ENCODE measurements at regions not wholly inside any gene's neighbourhood (a gene's known extent, or its start where the extent isn't known, plus 50 kb on each side); places are given as distances from the start of the nearest gene placed in this dataset.

DNA sequence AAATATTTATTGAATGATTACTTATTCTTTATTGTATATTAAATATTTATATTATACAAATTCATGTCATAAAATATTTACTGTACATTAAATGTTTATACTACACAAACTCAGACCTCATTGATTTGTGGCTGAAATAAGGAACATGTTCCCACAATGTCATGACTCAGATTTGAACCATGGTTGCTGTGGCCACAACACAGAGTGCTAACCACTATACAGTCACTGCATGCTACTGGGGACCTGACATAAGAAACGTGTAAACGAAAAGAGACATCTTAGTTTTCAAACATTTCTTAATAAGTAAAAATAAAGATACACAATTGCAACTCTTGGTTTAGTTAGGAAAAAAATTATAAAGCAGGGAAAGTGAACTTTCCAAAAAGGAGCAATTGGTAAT, 99.1 kb upstream of the AGTR1 start:
- TF ChIP-seq, protein P1, sequence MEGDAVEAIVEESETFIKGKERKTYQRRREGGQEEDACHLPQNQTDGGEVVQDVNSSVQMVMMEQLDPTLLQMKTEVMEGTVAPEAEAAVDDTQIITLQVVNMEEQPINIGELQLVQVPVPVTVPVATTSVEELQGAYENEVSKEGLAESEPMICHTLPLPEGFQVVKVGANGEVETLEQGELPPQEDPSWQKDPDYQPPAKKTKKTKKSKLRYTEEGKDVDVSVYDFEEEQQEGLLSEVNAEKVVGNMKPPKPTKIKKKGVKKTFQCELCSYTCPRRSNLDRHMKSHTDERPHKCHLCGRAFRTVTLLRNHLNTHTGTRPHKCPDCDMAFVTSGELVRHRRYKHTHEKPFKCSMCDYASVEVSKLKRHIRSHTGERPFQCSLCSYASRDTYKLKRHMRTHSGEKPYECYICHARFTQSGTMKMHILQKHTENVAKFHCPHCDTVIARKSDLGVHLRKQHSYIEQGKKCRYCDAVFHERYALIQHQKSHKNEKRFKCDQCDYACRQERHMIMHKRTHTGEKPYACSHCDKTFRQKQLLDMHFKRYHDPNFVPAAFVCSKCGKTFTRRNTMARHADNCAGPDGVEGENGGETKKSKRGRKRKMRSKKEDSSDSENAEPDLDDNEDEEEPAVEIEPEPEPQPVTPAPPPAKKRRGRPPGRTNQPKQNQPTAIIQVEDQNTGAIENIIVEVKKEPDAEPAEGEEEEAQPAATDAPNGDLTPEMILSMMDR (IDR thresholded peaks at IDR 0.05), result no peak
- intact Hi-C loops (cut with DNase I, micrococcal nuclease), result no loop called here
- Mint-ChIP-seq H3K27ac (no peak overlapping the region), H3K4me3 (no peak overlapping the region), H3K27me3 (no peaks in the 10 kb centered on the region), H3K9me3 (peaks cover 4% of the 10 kb centered on the region), H3K4me1 (ENCODE audit: low read depth) (no peaks in the 10 kb centered on the region), H3K36me3 (ENCODE audit: low read depth) (no peaks in the 10 kb centered on the region)
- ChIA-PET CTCF (no interaction called here), POLR2A (no interaction called here)
- H3K4me3 ChIP-seq (ENCODE audit: low read length), result no peak overlapping the region
- no peaks in the 10 kb centered on the region for H3K4me1 ChIP-seq (ENCODE audit: insufficient read depth, low read length)
- H3K9me3 ChIP-seq (ENCODE audit: control insufficient read depth in 1 of 2, insufficient read depth in 1 of 2, low read length in 2 of 2), result no peaks in the 10 kb centered on the region
- no peak overlapping the region for H3K27ac ChIP-seq (ENCODE audit: low read depth in 1 of 2, low read length in 2 of 2)
- DNase-seq, result no peak
- H3K27me3 ChIP-seq (ENCODE audit: control insufficient read depth in 1 of 2, insufficient read depth in 2 of 2, low read length in 2 of 2), result no peaks in the 10 kb centered on the region
- no peak for ATAC-seq (ENCODE audit: poor library complexity)
- H3K36me3 ChIP-seq (ENCODE audit: insufficient read depth, low read length), result no peaks in the 10 kb centered on the region

DNA sequence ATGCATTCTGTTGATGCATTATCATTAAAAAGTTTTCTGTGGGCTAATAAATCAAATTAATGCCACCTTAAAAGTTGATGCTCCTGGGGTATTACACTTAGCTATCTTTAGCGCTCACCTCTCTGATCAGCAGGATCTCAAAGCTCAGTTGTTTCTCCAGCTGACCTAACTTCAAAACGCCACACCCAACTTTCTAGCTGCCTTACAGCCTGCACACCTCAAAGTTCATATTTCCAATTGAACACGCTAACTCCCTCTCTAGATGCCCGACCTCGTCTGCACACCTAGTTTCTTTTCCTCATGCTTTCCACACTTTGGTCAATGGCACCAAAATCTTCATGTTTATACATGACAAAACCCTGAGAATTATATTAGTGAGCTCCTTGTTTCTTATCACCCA, 98.2 kb upstream of the AGTR1 start:
- no peaks in the 10 kb centered on the region for H3K9me3 ChIP-seq (ENCODE audit: control insufficient read depth in 1 of 2, insufficient read depth in 1 of 2, low read length in 2 of 2)
- Mint-ChIP-seq H3K27me3 (no peaks in the 10 kb centered on the region), H3K4me3 (no peak overlapping the region), H3K4me1 (ENCODE audit: low read depth) (no peaks in the 10 kb centered on the region), H3K9me3 (peaks cover 4% of the 10 kb centered on the region), H3K36me3 (ENCODE audit: low read depth) (no peaks in the 10 kb centered on the region), H3K27ac (no peak overlapping the region)
- no peak overlapping the region for H3K27ac ChIP-seq (ENCODE audit: low read depth in 1 of 2, low read length in 2 of 2)
- intact Hi-C loops (cut with DNase I, micrococcal nuclease), result no loop called here
- no peak for DNase-seq
- H3K4me1 ChIP-seq (ENCODE audit: insufficient read depth, low read length), result no peaks in the 10 kb centered on the region
- CTCF ChIA-PET, result no interaction called here
- no peaks in the 10 kb centered on the region for H3K27me3 ChIP-seq (ENCODE audit: control insufficient read depth in 1 of 2, insufficient read depth in 2 of 2, low read length in 2 of 2)
- POLR2A ChIA-PET, result no interaction called here
- ATAC-seq (ENCODE audit: poor library complexity), result no peak
- no peaks in the 10 kb centered on the region for H3K36me3 ChIP-seq (ENCODE audit: insufficient read depth, low read length)
- H3K4me3 ChIP-seq (ENCODE audit: low read length), result no peak overlapping the region
- TF ChIP-seq, protein P1 (IDR thresholded peaks at IDR 0.05), result no peak

DNA sequence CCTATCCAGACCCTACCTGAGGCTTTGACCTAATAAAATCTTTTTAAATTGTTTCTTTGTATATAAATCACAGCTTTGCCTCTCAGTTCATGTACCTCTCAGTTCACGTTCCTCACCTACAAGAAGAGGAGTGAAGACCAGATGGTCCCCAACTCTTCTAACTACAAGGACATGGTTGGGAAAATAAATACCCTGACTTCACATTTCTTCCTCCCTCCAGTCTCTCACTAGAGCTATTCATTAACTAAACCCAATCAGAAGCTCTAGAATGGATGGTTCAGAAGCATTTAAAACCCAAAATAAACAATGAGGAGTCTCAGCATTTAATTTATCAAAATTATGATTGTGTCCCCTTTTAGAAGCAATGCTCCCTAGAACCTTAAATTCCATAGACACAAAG, 97.3 kb upstream of the AGTR1 start:
- H3K4me3 Mint-ChIP-seq, result no peak overlapping the region
- ChIA-PET POLR2A (no interaction called here), CTCF (no interaction called here)
- DNase-seq (no peak), ATAC-seq (ENCODE audit: poor library complexity) (no peak)
- peaks cover 4% of the 10 kb centered on the region for H3K9me3 Mint-ChIP-seq
- Histone ChIP-seq H3K27ac (ENCODE audit: low read depth in 1 of 2, low read length in 2 of 2) (no peak overlapping the region), H3K27me3 (ENCODE audit: control insufficient read depth in 1 of 2, insufficient read depth in 2 of 2, low read length in 2 of 2) (no peaks in the 10 kb centered on the region), H3K4me1 (ENCODE audit: insufficient read depth, low read length) (no peaks in the 10 kb centered on the region), H3K9me3 (ENCODE audit: control insufficient read depth in 1 of 2, insufficient read depth in 1 of 2, low read length in 2 of 2) (no peaks in the 10 kb centered on the region), H3K36me3 (ENCODE audit: insufficient read depth, low read length) (no peaks in the 10 kb centered on the region), H3K4me3 (ENCODE audit: low read length) (no peak overlapping the region)
- no peaks in the 10 kb centered on the region for H3K4me1 Mint-ChIP-seq (ENCODE audit: low read depth)
- intact Hi-C loops (cut with DNase I, micrococcal nuclease), result no loop called here
- no peak overlapping the region for H3K27ac Mint-ChIP-seq
- TF ChIP-seq, protein P1 (IDR thresholded peaks at IDR 0.05), result no peak
- no peaks in the 10 kb centered on the region for H3K27me3 Mint-ChIP-seq
- no peaks in the 10 kb centered on the region for H3K36me3 Mint-ChIP-seq (ENCODE audit: low read depth)

All from CD4-positive, alpha-beta T cell (primary cell).